GM21423 (cell line): ENCODE measurements at regions not wholly inside any gene's neighbourhood (a gene's known extent, or its start where the extent isn't known, plus 50 kb on each side); places are given as distances from the start of the nearest gene placed in this dataset.

ENCODE experiments used
- ATAC-seq: cut with Tn5 transposase; IDR thresholded peaks from one replicate; pipeline ENCODE4 v1.9.1; 2021; ENCODE audit warnings: mild to moderate bottlenecking, moderate library complexity; ENCODE audit not compliant: unreplicated experiment

DNA sequence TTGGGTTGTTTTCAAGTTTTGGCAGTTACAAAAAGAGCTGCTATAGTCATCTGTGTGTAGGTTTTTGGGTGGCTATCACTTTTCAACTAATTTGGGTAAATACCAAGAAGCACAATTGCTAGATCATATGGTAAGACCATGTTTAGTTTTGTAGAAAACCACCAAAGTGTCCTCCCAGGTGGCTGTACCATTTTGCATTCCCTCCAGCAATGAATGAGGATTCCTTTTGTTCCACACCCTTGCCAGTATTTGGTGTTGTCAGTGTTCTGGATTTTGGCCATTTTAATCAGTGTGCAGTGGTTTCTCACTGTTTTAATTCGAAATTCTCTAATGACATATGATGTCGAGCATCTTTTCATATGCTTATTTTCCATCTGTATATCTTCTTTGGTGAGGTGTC is 457.5 kb upstream of the ARID1B start:
- no peak for ATAC-seq

DNA sequence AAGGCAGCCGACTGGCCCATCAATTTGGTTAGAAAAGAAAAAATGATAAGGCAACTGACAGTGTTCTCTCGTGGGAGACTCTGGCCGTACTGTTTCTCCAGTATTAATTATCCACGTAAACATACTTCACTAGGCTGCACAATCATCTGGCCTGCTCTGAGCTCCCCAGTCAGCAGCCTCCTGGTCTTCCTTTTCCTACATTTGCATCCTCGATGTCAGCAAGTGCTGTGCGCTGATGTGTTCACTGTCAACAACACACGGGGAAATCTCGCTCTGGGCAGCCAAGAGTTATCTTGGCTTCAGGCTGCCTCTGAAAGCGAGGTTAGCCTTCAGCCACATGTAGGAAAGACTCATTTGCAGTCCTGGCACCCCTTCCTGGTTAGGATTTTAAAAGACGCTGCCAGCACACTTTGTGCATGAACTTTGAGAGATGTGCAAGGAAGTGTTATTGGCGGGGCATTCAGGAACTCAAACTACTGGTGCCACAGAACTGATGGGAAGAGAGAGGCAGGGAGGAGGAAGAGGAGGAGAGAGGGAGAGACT is 460.5 kb upstream of the ARID1B start:
- ATAC-seq: no peak

DNA sequence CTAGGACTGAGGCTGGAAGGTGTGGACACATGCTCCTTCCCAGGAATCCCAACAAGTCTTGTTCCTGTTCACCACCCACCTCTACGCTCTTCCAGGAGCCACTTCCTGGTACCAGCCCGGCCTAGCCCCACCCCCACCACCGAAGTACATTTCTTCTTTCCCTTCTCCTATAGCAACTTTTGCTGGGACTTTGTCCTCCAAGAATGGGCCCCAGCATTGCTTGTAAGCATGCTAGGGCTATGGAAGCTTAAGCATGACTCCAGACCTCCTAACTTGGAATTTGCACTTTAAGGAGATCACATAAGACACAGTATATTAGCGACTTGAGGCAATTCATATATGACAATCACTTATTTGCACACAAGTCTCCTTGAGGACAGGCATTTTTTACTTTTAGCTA is 462.0 kb upstream of the ARID1B start:
- ATAC-seq: no peak

DNA sequence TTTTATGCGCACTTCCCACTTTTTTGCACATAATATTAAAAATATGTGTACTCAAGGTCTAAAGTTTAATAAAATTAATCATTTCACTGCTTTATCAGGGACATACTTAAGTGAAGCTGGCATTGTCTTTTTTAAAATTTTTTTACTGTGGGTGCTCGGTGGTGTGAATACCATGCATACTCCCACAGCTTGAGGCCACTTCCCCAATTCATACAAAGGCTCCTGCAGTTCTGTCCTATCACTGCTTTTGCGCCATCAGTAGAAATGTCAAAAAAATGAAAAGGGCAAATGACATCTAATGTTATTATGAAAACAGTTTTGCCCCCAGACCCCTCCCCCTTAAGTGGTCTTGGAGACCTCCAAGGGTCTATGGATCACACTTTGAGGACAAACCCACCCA is 464.1 kb upstream of the ARID1B start:
- no peak for ATAC-seq

DNA sequence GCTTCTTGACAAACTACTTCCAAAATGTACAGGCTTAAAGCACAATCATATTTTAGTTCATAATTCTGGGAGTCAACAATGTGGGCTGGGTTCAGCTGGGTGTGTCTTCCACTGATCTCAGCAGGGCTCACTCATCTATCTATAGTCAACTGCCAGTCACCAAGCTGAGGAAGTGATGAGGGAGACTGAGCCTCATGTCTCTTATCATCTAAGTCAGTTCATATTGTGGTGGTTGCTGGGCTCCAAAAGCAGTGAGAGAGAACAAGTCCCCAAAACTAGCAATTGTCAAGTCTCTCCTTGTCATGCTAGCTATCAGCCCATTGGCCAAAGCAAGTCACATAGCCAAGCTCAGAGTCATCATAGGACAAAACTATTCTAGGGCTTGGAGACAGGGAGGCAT is 465.9 kb upstream of the ARID1B start:
- ATAC-seq: no peak

DNA sequence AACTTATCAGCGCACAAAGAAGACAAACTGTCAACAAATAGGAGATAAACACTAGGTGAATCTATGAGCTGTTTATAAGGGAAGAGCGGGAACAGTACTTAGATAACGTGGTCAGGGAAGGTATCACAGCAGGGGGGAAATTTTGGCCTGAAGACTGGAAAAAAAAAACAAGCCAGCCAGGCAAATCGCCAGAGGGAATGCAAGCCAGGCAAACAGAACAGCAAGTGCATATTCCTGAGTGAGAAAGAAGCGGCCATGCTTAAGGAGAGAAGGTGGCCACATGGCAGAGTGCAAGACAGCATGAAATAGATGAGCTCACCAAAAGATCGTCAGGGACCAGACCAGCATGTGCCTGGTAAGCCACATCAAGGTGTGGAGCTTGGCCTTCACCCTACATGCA is 466.5 kb upstream of the ARID1B start:
- no peak for ATAC-seq

DNA sequence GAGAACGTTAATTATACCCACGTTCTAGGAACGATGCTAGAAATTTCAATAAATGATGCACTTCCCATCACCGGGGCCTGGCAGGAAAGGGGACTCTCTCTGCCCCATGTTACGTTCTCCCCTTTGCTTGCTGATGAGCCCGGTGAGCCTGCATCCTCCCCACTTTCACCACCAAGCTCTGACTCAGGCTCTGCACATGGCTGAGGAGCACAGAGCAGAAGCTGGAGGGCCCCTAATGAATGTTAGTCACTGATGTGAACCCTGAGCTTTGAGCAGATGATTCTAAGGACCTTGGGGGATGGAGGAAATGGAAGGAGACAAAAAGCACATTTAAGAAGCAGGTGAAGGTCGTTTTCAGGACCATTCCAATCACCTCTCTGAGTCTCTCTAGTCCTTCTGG is 468.2 kb upstream of the ARID1B start:
- no peak for ATAC-seq

DNA sequence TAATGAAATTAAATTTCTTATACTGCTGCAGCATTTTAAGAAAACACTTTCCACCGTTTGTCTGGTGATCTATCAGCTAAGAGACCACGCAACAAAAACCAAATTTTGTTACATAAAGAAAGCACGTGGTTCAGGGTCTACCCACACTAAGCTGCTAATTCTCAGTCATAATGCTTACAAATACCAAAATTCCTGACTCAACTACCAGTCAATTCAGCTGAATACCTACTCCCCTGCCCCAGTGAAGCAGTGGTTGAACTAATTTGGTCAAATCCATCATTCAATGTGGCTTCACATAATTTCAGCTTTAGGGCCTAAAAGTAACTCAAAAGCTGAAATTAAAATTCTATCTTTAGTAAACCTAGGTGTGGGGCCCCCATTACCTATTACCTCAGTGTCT is 468.6 kb upstream of the ARID1B start:
- ATAC-seq: no peak

DNA sequence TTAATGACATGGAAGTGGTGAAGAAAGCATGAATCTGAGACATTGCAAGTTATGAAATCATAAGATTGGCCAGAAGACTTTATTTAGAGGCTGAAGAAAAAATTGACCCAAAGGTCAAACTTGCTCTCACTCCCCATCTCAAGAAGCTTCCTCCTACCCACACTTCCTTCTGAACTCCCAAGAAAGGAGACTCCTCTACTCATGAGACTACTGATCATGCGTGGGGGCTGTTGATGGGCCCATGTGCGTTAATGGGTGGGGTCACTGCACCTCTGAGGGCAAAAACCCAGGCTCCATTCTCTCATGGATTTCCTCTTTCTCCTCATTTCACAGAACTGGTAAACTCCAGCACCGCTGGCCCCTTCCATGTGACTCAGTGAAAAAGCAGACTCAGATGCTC is 470.6 kb upstream of the ARID1B start:
- no peak for ATAC-seq

DNA sequence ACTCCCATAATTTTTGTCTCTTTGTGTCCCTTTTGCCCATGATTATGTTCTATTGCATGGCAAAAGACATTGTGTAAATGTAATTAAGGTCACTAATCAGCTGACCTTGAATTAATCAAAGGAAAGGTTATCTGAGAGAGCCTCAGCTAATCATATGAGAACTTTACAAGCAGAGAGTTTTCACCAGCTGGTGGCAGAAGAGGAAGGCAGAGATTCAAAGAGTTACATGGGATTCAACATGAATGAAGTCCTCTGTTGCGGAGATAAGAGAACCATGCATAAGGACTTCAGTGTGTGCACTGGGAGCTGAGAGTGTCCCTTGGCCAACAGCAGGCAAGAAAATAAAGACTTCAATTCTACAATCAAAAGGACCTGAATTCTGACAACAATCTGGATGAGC is 494.1 kb upstream of the ARID1B start:
- no peak for ATAC-seq

DNA sequence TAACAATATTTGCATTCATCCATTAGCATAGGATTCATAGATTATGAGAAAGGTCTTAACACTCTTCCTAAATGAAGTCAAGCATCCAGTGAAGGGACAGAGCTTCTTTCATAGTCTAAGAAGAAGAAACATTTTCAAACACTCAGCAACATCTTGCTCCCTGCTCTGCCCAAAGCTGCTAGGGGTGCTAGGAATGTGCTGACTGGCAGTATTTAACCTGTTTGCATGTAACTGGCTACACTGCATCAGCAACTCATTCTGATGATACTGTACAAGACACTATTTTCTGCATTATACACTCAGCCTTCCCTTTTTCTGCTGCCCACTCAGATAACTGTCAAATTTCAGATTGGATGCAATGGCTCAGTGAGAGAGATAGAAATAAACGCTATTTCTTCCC is 495.1 kb upstream of the ARID1B start:
- no peak for ATAC-seq

DNA sequence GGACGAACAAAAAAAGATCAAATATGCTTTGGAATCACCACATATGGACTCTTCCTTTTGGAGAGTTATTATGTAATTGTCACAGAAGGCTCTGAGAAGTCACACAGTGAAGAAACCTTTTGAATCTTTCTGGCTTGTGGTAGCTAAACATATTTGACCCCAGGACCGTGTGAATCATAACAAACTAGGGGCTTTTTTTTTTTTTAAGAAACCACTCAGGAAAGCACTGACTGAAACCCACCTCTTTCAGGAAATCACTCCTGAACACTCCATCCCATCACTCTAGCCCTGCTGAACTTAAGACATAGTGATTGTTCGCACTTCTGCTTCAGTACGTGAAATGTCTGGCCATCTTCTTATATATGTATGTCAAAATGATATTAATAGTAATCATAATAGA is 495.9 kb upstream of the ARID1B start:
- no peak for ATAC-seq

DNA sequence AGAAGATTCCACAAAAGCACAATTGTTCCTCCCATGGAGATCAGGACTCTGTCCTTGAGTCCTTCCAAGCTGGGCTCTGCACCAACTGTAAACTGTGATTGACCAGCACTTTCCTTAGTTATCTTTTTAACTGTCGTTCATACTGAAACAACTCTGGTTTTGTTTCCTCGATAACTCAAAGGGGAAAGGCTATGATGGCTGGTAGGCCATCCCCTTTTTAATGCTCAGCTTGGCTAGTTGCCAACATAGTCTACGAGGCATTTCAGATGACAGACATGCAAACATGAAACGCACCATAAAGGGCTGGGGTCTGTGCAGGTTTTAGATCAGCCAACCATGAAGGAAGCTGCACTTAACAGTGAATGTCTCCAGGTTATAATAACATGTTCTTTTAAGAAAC is 497.1 kb upstream of the ARID1B start:
- ATAC-seq: no peak

DNA sequence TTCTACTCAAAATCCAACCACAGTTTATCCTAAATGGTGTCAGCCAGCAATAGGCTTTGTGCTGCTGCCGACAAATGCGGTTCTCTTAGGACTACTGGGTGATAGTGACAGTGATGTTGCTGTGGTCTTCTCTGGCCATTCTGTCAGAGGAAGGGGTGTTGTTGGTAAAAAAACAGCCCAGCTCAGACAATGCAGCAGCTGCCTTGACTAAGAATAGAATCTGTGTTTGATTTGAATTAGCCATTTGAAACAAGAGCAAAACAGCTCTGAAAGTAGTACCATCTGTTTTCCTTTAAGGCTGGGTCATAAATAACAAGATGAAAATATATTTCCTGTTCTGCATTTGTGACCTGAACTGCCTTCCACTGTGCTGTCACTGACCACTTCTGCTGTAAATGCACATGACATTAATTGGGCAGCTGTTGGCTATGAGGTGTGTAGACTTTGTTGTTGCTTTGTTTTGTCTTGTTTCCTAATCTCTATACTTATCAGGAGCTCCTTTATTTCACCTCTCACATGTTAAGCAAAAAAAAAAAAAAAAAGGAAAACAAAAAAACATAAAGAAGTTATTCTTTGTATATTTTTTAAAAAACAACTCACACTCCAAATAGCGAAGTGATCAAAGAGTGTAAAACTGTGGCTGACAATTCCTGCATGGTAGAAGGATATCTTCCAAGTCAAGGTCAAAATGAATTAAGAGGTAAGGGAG is 497.8 kb upstream of the ARID1B start:
- peak; percentile 60 for ATAC-seq

DNA sequence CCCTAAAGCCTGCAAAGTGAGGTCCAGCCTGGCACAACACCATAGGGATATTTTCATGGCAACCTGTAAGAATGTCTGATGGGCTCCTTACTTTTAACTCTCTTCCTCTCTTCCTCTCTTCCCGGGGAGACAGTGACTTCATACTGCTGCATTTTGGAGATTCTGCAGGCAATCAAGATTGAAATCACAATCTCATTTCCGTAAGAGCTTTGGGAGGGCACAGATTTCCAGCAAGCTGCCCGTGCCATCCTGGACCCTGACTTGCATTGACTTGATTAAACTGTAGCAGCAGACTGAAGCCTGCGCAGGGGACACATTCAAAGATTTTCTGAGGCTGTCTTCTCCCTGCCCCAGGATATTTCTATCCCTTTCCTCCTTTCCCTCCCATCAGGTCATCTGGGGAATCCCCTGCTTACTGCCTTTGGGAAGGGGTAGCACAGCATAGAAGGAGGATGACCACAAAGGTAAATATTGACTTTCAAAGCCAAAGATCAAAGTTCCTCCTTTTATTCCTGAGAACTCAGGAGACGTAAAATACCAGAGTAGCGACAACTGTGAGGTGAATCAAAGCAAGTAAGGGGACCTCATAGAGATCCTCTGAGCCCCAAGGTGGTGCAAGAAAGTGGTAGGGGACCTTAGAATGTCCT is 504.0 kb upstream of the ARID1B start:
- no peak for ATAC-seq

DNA sequence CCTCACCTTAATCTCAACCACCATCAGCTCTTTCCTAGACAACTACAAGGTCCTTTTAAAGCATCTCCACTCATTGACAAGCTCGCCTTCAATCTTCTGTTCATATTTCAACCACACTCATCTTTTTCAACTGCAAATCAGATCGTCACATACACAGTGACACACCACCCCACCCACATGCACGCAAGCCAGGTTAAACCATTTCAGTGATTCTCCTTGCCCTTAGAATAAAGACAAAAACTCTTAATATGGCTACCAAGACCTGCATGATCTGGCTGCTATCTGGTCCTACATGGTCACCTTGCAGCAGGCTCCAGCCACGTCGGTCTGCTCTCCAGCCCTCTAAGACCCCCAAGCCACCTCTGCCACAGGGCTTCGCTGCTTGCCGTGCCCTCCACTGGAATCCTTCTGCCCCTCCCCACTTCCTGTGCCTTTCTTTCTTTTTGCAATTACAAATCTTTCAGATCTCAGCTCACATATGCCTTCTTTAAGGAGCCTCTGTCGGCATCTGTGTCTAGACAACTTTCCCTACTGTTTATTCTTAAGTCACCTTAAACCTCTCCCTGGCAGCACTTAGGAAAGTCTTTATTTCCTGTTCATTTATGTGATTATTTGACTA is 507.3 kb upstream of the ARID1B start:
- ATAC-seq: no peak

DNA sequence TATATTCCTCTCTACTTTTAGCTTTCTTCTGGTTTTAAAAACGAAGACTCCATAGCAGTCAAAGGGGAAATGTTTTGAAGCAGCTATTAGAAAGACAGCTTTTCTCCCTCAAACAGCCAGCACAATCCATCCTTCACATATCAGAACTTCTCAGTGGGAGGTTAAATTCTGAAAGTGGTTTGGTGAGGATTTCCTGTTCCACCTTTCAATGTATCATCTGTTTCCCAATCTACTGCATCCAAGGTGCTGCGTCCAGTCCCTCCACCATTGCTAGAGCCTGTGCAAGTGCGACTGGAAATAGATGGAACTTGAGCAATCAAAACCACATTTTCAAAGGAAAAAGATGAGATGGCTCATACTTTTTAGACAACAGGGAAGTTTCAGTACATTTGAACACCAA is 508.3 kb upstream of the ARID1B start:
- ATAC-seq: no peak

DNA sequence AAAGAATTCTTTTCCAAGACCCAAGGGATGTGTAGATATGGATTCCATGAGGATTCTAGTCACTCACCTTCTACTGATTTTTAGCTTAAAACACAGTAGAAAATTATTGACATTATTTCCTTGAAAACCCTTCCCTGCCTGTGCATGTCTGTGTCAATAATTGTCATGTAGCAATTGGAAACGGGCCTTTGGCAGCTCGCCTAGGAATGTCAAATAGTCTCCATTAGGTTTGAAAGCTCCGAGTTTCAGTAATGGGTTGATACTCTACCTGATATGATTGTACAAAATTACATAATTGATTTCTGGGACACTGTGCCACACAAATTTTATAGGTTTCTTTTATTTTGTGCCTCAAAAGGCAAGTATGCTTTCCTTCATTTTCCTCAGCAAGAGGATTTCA is 515.2 kb upstream of the ARID1B start:
- ATAC-seq: no peak

DNA sequence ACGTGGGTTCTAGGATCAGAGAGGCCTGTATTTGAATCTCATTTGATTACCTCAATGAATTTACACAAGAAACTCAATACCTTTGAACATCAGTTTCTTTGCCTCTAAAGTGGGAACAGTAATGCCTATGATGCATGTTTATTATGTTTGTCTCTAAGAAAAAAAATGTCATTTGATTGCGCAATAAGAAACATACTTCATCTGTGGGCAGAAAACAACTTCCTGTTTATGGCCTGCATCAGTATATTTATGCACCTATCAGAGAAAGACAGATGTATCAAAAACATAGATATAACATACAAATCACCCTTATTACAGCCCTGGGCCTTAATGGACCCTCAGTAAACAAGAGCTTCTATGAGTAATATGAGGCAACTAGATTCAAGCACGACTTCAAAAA is 516.4 kb upstream of the ARID1B start:
- ATAC-seq: no peak

DNA sequence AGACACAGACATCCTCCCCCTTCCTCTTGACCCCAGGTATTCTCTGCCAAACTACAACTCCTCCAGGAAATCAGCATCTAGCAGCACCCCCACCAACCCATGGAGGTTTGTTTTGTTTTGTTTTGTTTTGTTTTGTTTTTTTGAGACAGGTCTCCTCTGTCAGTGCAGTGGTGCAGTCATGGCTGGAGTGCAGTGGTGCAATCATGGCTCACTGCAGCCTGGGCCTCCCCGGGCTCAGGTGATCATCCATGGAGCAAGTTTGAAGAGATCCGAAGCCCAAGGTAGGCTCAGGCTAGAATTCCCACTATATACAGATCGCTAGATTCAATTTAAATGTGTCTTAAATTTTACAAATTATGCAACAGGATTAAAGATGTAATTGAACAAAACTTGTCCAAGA is 518.2 kb upstream of the ARID1B start:
- no peak for ATAC-seq

DNA sequence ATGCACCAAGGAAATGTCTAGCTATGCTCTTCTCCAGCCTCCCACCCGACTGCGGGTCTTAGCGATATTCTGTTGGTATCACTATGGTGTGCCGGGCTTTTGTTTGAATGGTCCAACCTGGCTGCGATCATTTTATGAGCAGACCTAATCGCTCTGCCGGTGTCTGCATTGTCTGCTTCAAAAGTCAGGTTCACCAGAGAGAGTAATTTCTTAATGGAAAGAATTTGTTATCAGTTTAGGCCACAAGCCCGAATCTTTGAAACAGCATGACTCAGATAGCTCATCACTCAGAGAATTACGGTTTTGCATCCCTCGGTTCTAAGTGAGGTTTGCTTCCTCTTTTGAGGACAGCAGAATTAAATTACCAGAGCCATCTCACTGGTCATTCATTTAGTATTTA is 521.0 kb upstream of the ARID1B start:
- ATAC-seq: no peak

DNA sequence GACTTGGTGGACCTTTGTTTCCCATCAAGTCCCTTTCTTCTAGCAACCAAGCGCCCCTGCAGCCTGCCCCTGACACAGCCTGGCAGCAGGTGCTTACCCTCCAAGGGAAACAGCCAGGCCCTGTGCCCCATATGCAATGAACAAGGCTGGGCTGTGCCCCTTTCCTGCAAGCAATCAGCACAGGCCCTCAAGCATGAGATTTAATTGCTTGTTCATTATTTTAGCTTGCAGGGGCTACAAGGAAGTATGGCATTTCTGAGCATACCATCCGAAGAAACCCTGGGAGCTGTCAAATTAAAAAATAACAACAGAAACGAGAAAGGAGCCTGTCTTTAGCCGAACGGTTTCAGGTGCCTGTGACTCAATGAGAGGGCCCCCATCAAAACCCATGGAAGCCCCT is 522.9 kb upstream of the ARID1B start:
- no peak for ATAC-seq
